ENCODE measurements at regions not wholly inside any gene's neighbourhood (a gene's known extent, or its start where the extent isn't known, plus 50 kb on each side); places are given as distances from the start of the nearest gene placed in this dataset.

- TF ChIP-seq CTCF (IDR thresholded peaks at IDR 0.05 in 2 of 3, conservative IDR thresholded peaks at IDR 0.05 in 1 of 3; ENCODE audit: control insufficient read depth in 2 of 3, extremely low read depth in 1 of 3, insufficient read depth in 1 of 3, low read depth in 3 of 3, low read length in 3 of 3) = no peak
- TF ChIP-seq HDAC2 (IDR thresholded peaks at IDR 0.05) = no peak
- no peak for TF ChIP-seq HCFC1 (IDR thresholded peaks at IDR 0.05; ENCODE audit: low read length)
- no peak for TF ChIP-seq RCOR1 (conservative IDR thresholded peaks at IDR 0.05; ENCODE audit: low read depth, low read length)
- TF ChIP-seq TCF12 (IDR thresholded peaks at IDR 0.05; ENCODE audit: low read depth, low read length) = no peak
- TF ChIP-seq SPI1 (IDR thresholded peaks at IDR 0.05; ENCODE audit: borderline replicate concordance, insufficient read depth, low read depth, low read length) = no peak
- TF ChIP-seq SMC3 (IDR thresholded peaks at IDR 0.05; ENCODE audit: borderline replicate concordance, low read length) = no peak
- TF ChIP-seq RFX5 (IDR thresholded peaks at IDR 0.05; ENCODE audit: low read depth, low read length) = no peak
Observed at GRCh38 chr13:67554286-67554685, 324.1 kb upstream of the PCDH9 start.
